Transverse colon (tissue), 3 donors: ENCODE measurements at regions not wholly inside any gene's neighbourhood (a gene's known extent, or its start where the extent isn't known, plus 50 kb on each side); places are given as distances from the start of the nearest gene placed in this dataset.

Source experiments
- EP300 ChIP-seq: sonication (generic); formaldehyde crosslinking; IDR thresholded peaks from one replicate; pipeline ENCODE4 v1.6.1; 2017; ENCODE audit warnings: antibody characterized with exemption, low read depth
- POLR2A ChIP-seq: fragments of 450-650 bp; IDR thresholded peaks from one replicate; pipeline ENCODE4 v1.6.1; 2016; ENCODE audit warnings: antibody characterized with exemption, mild to moderate bottlenecking, moderate library complexity
- TF ChIP-seq, protein P1 (sequence below), 5 experiments: fragments of 200-600 bp in 3 of 5; fragments of 450-650 bp in 2 of 5; sonication (generic) in 3 of 5; IDR thresholded peaks; 1 replicate in 2 of 5; 2 replicates in 3 of 5; pipeline ENCODE4 v1.5.1; 2016 to 2017; ENCODE audit warnings: antibody characterized with exemption in 5 of 5, inconsistent platforms in 3 of 5, mild to moderate bottlenecking in 2 of 5, moderate library complexity in 1 of 5

DNA sequence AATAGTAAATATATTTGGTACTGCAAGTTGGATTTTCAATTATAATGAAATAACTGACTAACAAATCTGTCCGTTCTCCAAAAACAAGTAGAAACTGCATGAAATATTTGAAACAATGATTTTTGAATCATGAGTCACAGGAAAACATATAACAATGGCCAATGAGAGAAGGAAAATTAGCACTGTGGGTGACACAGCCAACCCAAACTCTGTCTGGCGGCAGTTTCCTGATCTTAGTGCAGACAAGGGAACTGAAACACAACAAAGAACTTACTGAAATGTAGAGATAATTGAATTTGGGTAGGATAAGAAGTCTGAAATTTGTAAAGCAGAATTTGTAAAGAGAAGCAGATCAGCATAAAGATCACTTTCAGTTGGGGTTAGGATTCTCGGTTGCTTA, 2743.3 kb upstream of the PCDH20 start:
- TF ChIP-seq, protein P1, sequence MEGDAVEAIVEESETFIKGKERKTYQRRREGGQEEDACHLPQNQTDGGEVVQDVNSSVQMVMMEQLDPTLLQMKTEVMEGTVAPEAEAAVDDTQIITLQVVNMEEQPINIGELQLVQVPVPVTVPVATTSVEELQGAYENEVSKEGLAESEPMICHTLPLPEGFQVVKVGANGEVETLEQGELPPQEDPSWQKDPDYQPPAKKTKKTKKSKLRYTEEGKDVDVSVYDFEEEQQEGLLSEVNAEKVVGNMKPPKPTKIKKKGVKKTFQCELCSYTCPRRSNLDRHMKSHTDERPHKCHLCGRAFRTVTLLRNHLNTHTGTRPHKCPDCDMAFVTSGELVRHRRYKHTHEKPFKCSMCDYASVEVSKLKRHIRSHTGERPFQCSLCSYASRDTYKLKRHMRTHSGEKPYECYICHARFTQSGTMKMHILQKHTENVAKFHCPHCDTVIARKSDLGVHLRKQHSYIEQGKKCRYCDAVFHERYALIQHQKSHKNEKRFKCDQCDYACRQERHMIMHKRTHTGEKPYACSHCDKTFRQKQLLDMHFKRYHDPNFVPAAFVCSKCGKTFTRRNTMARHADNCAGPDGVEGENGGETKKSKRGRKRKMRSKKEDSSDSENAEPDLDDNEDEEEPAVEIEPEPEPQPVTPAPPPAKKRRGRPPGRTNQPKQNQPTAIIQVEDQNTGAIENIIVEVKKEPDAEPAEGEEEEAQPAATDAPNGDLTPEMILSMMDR (IDR thresholded peaks at IDR 0.05), result no peak
- no peak for TF ChIP-seq EP300
- TF ChIP-seq POLR2A, result no peak
